HK-2 (cell line): ENCODE measurements at regions not wholly inside any gene's neighbourhood (a gene's known extent, or its start where the extent isn't known, plus 50 kb on each side); places are given as distances from the start of the nearest gene placed in this dataset.

Source experiments
- DNase-seq: peaks from one replicate; pipeline ENCODE4 v3.0.0-alpha.2; 2018; ENCODE audit not compliant: unreplicated experiment

GRCh38 chr12:84676787-84677186 lies 235.8 kb downstream of the SLC6A15 start:
- no peak for DNase-seq

GRCh38 chr12:84661786-84662185 lies 250.8 kb downstream of the SLC6A15 start:
- no peak for DNase-seq

GRCh38 chr12:84660139-84660538 lies 252.5 kb downstream of the SLC6A15 start:
- DNase-seq, result no peak

GRCh38 chr12:84658877-84659276 lies 253.7 kb downstream of the SLC6A15 start:
- DNase-seq, result no peak

GRCh38 chr12:84656705-84657104 lies 255.9 kb downstream of the SLC6A15 start:
- DNase-seq, result no peak

- DNase-seq, result no peak
These were observed 259.1 kb downstream of the SLC6A15 start for GRCh38 chr12:84653482-84653881.

- no peak for DNase-seq
These were observed 264.2 kb downstream of the SLC6A15 start for GRCh38 chr12:84648425-84648824.

GRCh38 chr12:84644908-84645307 lies 267.7 kb downstream of the SLC6A15 start:
- DNase-seq, result no peak

GRCh38 chr12:84643993-84644392 lies 268.6 kb downstream of the SLC6A15 start:
- DNase-seq, result no peak

- no peak for DNase-seq
These were observed 270.6 kb downstream of the SLC6A15 start for GRCh38 chr12:84641940-84642545.

GRCh38 chr12:84638811-84639368 lies 273.7 kb downstream of the SLC6A15 start:
- DNase-seq, result no peak

GRCh38 chr12:84637926-84638325 lies 274.7 kb downstream of the SLC6A15 start:
- DNase-seq, result no peak

- DNase-seq, result no peak
These were observed 275.8 kb downstream of the SLC6A15 start for GRCh38 chr12:84636801-84637290.

GRCh38 chr12:84634526-84634925 lies 278.1 kb downstream of the SLC6A15 start:
- no peak for DNase-seq

- no peak for DNase-seq
These were observed 280.0 kb downstream of the SLC6A15 start for GRCh38 chr12:84632556-84632955.

- no peak for DNase-seq
These were observed 281.6 kb downstream of the SLC6A15 start for GRCh38 chr12:84631020-84631419.

- DNase-seq, result no peak
These were observed 285.0 kb downstream of the SLC6A15 start for GRCh38 chr12:84627593-84627992.

GRCh38 chr12:84624601-84625000 lies 288.0 kb downstream of the SLC6A15 start:
- DNase-seq, result no peak

- no peak for DNase-seq
These were observed 293.5 kb downstream of the SLC6A15 start for GRCh38 chr12:84619053-84619571.

- no peak for DNase-seq
These were observed 305.3 kb downstream of the SLC6A15 start for GRCh38 chr12:84607170-84607819.

GRCh38 chr12:84605983-84606382 lies 306.6 kb downstream of the SLC6A15 start:
- DNase-seq, result no peak

- DNase-seq, result no peak
These were observed 308.0 kb downstream of the SLC6A15 start for GRCh38 chr12:84604551-84604950.
